HPDE6-E6E7 (cell line): ENCODE measurements at regions not wholly inside any gene's neighbourhood (a gene's known extent, or its start where the extent isn't known, plus 50 kb on each side); places are given as distances from the start of the nearest gene placed in this dataset.
"Not testable (repeated sequence)": the region's sequence is repeated elsewhere in the genome, so short reads cannot be mapped to it uniquely, and the experiment has no call there.

Source experiments
- DNase-seq: peaks from one replicate; pipeline ENCODE4 v3.0.0; 2011; ENCODE audit warnings: missing footprints; ENCODE audit errors: extremely low spot score

DNA sequence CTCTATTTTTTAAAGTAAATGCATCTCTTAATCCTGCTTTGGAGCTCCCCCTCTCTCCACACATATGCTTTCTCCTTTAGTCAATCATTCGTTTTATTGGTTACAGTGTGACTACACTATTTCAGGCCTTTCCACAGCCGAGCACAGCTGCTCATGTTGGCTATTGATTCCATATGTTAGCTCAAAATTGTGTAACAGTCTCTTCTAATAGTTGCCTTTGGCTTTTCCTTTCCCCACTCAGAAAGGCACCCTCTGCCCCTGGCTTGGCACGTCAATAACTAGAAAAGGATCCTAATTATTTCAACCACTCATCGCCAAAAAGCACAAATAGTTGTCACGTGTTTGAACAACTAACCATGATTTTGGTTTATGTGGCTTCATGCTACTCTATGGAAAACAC lies 410.3 kb upstream of the SLC35B3 start:
- no peak for DNase-seq

DNA sequence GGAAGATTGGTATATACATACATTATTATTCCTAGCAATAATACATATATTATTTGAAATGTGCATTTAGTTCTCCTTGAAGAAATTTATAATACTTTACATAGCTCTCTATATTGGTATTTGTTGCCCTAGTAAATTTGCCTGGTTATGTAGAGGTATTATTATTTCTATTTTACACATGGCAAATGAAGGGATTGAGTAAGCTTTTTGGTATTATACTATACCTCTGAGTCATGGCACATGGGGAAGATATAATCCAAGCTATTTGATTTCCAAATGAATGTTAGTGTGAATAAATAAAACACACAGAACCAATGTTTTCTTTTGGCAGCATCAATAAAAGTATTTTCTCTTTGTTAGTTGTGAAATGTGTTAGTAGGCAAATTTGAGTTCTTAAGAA lies 409.6 kb upstream of the SLC35B3 start:
- no peak for DNase-seq

DNA sequence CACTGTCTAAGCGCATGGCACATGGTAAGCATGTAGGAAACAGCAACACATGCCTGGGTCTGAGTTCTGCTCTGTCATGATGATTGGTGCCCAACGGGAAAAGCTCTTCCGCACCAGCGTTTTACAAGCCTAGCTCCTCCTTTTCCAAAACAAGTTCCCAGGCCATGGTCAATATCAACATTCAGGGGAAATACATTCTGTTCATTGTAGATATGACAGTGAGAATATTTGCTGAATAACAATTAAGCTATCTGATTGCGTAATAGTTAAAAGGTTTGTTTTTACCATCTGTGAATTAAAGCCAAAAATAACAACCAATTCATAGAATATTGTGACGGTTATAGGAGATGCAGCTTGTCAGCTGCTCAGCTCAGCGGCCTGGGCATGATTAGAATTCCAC lies 404.3 kb upstream of the SLC35B3 start:
- no peak for DNase-seq

DNA sequence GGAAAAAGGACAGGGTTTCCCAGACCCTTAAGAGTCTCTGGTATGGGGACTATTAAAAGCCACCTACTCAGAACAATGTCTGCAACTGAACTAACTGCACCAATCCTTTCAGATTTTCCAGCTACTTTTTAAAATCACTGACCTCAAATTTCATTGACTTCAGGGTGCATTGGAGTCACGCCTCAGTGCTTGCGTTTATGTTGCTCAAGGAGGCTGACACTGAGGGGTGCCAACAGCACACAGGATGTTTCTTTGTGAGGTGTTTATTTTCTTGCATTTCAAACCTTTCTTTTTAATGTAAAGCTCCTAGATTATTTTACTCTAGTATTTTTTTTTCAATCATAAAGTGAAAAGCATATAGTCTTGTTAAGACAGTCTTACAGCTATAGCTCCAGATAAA lies 402.0 kb upstream of the SLC35B3 start:
- DNase-seq = no peak

DNA sequence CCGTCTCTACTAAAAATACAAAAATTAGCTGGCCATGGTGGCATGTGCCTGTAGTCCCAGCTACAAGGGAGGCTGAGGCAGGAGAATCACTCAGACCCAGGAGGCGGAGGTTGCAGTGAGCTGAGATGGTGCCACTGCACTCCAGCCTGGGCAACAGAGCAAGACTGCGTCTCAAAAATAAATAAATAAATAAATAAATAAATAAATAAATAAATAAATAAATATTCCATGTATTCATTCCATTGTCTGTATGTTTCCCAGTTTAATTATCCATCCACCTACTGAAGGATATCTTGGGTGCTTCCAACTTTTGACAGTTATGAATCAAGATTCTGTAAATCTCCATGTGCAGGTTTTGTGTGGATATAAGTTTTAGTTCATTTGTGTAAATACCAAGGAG lies 397.4 kb upstream of the SLC35B3 start:
- not testable (repeated sequence) for DNase-seq

DNA sequence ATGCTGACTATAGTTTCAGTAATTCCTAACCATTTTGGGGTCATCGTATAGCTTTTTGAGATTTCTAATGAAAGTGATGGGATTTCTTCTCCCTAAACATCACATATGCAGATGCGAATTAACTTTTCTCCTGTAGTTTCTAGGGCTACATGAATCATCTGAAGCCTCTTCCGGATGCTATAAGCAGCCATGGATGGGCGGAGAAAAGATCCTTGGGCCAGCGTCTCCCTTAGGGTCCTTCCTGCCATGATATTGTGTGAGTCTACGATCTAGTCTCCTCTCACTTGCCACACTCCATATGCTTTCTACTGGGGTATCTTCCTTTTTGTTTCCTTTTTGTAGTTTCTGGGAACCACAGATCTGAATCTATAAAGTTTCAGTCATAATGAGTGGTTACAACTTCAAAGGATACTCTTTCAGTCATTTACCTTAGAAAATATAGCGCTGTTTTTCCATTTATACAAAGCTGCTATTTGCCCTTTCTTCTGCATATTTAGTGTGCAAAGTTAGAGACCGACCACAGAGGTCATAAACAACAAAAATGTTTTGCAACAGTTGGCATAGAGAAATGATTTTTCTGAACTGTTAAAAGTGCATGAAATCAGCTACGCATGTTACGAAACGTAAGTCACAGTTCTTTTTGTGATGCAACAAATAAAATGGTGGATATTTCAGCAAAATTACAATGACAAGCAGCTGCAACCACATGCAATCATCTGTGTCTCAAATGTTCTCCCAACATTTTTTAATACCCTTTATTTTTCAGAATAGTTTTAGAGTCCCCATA lies 396.2 kb upstream of the SLC35B3 start:
- DNase-seq = no peak

DNA sequence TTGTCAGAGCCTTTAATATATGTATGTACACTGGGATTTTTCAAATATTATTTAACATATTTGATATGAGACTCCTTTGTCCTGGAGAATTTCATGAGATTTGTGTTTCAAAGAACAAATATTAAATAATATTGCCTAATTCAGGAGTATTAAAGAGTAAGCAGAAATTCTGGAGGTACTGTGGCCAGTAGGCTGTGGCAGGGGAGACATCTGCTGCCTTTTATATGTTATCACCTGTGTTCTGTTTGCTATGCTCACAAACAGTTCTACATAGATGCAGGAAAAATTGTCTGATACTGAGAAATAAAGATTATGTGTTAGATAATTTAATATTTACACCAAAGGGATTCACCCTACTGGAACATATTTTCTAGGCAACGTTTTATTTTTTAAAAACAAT lies 395.4 kb upstream of the SLC35B3 start:
- DNase-seq = no peak

DNA sequence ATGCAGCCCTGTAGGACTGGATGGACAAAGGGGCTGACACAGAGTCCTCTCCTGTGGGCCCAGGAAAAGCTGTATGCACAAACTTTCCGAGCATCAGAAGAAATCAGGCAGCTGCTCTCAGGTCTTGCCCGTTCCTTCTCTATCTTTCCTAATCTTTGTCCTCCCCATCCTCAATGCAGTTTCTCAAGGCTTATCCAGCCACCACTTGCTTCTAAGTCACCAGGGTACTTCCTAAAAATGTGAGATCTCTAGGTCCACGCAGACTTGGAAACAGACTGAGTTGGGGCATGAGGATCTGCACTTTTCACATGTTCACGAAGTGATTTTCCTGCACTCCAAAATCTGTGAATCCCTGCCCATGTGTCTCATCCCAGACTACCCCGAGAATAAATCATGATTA lies 394.5 kb upstream of the SLC35B3 start:
- no peak for DNase-seq

DNA sequence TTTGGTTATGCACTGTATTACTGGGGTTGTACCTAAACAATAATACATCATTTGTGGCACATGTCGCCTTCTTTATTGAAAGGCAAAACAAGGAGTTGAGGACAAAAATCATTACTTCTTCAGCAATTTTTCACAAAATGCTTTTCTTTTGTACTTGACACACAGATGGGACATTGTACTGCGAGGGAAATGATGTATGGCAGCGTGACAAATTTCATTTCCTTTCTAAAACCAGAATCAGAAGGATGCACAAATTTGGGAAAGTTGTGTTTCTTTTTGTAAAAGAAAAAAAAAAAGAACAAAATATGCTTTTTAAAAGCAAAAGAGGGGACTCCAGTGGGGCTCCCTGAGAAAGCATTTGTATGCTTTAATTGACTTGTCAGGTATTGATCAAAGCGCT lies 394.0 kb upstream of the SLC35B3 start:
- DNase-seq = no peak

DNA sequence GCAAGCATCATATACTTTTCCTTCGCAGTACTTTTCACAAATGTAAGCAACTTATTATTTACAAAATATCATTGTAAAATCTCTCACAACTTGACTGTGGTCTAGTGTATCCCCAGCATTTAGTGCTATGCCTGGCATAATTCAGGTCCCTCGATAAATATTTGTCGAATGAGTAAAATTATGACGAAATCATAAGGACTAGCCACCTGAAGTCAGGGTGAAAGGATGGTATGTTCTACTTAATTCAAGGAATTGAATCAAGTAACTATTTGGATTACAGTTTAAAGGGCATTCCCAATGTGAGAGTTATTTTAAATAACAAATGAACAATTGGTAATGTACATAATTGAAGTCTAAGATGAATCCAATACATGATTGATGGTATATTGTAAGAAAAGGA lies 393.0 kb upstream of the SLC35B3 start:
- no peak for DNase-seq

DNA sequence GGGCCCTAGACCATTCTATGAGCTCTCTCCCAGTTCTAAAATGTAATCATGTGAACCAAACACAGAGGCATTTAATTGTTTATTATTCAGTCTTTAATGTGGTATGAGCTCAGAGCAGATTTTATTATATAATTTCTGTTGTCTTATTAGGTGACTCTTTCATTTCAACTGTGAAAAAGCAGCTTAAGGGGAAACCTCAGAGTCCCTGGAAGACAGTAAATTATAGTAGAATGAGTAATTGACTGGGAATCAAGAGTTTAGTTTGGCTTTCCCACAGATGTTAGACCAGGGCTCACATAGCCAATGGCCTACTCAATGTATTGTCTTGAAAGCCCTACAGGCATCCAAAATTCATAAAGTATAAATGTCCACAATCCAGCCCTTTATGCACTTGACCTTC lies 390.4 kb upstream of the SLC35B3 start:
- DNase-seq = no peak

DNA sequence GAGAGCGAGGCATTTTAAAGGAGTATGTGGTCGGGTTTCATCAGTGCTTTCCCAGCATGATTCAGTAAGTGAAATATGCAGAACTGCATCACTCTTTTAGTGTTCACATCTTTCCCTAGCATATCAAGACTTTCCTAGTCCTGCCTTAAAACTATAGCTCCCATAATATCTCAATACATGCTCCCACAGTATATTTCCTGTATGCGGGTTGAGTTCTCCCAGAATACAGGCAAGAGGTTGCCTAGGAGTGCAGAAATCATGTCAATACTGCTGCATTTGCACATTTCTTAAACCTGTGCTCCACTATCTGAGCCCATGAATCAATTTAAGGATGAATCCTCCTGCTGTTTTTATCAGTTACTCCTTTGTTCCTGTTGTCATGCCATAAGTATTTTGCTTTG lies 386.6 kb upstream of the SLC35B3 start:
- no peak for DNase-seq

DNA sequence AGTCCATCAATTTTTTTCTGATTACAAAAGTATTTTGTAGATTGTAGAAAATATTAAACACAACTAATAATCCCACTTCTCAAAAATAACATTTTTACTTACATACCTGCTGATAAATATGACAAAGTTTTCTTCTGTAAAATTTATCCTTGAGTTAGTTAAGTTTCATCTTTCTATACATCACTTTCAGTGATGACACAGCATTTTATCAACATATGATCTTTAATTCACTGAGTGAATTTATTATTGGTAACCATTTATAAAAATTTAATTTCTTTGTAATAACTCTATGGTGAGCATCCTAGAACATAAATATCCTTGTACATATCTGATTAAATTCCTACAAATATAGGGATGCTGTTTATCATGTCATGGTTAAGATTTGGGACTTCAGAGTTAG lies 385.0 kb upstream of the SLC35B3 start:
- DNase-seq = no peak

DNA sequence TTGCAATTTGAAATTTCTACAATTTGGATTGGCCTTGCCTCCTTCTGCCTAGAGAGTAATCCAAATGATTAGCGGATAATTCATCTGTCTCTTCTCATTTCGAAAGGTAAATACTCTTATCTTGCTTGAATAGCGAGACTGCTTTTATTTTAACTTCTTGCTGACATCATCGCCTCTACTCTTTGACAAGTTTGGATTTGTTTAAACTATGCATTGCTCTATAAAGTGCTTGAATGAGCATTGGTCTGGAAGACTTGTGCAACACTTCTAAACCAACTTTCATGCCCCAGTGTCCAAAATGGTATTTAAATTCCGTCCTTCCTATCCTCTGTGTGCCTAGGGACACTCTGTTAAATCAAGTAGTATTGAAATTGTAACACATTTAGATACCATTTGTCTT lies 384.1 kb upstream of the SLC35B3 start:
- DNase-seq = peak; percentile 2

DNA sequence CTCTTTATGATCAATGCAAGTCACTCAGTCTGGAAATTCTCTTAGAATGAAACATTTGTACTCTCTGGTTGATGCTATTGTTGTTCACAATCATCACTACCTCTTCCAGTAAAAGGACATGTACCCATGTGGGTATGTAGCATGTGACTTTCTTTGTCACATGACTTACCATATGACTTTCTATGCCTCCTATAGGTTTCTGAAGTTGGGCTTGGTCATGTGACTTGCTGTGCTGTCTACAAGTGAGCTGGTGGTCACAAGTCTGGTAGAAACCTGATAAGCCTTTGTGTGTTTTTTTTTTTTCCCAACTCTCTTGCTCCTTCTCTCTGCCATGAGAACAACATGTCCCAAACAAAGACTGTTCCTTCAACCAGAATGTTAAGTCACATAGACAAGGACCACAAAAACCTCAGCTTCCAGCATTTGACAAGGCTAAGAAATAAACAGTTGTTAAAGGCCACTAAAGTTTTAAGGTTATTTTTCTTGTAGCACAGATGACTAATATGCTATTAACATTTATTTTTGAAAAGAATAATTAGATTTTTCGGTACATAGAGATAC lies 379.2 kb upstream of the SLC35B3 start:
- DNase-seq = no peak

DNA sequence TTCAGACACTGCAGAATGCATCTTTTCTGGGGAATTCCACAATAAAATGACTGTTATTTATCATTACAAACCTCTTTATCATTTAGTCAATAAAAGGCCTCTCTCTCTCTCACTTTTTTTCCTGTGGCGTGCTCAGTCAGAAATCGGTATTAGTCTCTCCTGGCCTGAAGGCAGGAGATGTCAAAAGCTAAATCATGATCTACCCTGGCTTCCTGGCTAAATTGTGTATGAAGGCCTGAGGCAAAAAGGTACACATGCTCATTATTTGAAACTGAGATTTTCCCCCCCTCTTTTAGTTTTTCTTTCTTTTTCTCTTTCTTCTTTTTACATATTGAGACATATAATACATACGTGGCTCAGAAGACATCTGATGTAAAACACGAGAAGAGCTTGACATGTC lies 375.0 kb upstream of the SLC35B3 start:
- DNase-seq = no peak

DNA sequence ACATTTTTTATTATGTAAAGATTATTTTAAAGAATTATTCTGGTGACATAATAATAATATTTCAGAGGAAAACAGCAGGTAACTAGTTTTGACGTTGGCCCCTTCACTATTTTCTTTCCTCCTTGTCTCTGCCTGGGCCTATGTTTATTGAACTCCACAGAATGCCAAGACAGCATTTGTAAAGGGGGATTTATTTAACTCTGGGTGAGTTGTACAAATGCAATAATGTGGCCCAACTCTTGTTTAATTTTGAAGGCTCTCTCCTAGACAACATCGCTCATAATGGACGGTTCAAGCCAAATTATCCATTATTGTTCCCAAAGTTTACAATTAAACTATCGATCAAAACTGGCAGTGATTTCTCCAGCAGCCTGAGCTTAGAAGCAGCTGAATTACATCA lies 374.3 kb upstream of the SLC35B3 start:
- no peak for DNase-seq

DNA sequence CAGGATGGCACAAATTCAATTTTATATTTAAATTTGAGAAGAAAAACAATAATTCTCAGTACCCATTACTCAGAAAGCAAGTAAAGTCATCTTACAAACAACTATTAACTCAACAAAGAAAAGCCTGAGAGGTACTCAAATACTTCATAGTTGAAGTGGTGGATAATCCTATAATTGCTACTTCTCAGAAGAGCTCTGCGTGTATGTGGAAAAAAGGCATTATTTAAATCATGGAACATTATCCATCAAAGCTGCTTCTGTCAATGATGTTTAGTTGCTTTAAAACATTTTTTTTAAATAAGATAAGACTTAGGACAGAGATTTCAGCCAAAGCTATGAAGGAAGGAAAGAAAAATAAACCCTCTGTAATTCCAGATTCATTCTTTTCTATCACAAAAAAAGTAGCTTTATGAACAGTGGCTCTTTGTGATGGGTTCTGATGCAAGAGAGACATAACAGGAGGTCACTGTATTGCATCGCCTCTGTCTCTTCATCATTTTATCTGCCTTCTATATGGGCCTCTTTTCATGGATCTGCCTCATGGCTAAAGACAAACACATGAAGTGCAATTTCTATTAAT lies 367.9 kb upstream of the SLC35B3 start:
- DNase-seq = no peak

DNA sequence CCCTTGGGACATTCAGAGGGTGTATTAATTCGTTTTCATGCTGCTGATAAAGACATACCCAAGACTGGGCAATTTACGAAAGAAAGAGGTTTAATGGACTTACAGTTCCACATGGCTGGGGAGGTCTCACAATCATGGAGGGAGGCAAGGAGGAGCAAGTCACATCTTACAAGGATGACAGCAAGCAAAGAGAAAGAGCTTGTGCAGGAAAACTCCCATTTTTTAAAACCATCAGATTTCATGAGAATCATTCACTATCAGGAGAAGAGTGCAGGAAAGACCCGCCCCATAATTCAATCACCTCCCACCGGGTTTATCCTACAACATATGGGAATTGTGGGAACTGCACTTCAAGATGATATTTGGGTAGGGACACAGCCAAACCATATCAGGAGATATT lies 367.1 kb upstream of the SLC35B3 start:
- not testable (repeated sequence) for DNase-seq

DNA sequence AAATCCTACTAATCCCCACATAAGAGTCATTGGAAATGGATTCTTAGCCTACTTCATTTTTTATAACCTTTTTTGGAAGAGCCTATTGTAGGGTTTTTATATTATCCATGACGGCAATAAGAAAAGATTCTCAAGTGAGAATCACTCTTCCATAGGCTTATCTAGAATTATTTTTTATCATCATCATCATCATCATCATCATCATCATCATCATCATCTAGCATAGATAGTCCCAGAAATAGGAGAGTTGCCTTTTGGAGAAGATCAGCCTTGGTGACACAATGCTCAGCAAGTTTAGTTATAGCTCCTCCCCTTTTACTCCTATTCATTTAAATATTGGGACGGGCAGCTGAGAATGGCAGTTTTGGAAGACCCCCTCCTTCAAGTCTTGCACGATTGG lies 359.1 kb upstream of the SLC35B3 start:
- DNase-seq = no peak

DNA sequence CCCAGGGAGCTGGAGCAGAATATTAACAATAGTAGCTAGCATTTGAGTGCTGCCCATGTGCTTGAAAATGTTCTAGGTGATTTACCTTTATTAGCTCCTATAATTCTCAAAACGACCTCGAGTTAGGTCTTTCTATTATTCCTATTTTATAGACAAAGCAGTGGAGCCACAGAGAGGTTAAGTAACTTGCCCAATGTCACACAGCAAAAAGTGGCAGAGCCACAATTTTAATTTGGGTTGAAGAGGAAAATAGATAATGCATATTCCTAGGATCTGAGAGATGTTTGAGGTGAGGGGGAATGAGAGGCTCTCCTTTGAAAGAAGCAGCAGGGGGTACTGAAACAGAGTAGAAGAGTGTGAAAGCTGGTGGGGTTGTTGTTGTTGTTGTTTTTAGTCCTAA lies 354.5 kb upstream of the SLC35B3 start:
- DNase-seq = no peak

DNA sequence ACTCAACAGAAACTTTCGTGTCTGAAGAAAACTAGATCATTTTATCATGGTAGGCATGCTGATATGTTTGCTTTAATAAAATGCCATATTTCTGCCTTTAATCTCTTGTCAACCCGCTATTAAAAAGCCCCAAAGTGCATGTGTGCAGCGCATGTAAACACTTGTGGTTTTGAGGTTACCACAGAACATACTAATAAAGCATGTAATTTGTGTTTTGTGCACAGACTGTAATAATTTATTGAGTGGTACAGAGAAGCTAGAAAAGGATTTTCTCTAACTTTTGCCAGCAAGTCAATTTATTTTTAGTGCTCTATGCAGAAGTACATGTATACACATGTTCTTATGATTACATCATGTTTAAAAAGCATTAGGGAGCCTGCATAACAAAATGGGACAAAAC lies 349.9 kb upstream of the SLC35B3 start:
- DNase-seq = no peak

DNA sequence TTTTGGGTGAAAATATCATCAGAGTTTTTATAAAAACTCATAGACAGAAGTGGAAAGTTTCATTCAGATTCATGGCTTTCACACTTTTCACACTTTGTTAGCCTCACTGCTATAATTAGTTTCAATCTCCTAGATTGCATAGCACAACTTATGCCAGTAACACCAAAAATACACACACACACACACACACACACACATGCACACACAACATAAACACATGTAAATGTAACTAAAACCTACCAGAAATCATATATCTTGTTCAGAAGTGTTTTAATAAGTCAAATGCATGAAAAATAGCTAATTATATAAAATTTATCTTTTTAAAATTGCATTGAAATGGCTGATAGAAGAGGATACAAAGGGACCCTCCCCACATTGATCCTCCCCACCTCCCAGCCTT lies 347.8 kb upstream of the SLC35B3 start:
- no peak for DNase-seq

DNA sequence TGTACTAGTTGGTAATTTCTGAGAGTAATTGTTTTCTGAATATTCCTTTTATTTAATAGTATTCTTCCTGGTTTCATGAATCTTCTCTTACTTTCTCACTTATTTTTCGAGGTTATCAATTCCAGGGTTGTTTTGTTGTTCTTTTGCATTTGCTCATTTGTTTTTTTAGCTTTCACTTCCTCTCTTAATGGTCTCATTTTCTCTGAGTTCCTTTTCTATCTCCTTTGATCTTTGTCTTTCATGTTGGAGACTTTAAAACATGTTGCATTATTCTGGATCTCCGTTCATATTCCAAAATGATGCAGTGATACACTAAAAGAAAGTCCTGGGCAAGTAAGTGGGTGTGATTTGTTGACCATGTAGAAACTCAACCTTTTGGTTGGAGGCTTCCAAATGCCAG lies 345.3 kb upstream of the SLC35B3 start:
- no peak for DNase-seq
